GM12891 (cell line): ENCODE measurements at regions not wholly inside any gene's neighbourhood (a gene's known extent, or its start where the extent isn't known, plus 50 kb on each side); places are given as distances from the start of the nearest gene placed in this dataset.

Experiments
- POLR2A ChIP-seq: IDR thresholded peaks from 2 replicates; pipeline ENCODE4 v1.6.1; 2011; ENCODE audit warnings: low read depth, low read length, control low read depth
- TAF1 ChIP-seq: IDR thresholded peaks from 2 replicates; pipeline ENCODE4 v1.6.1; 2011; ENCODE audit warnings: low read depth, low read length, control low read depth

DNA sequence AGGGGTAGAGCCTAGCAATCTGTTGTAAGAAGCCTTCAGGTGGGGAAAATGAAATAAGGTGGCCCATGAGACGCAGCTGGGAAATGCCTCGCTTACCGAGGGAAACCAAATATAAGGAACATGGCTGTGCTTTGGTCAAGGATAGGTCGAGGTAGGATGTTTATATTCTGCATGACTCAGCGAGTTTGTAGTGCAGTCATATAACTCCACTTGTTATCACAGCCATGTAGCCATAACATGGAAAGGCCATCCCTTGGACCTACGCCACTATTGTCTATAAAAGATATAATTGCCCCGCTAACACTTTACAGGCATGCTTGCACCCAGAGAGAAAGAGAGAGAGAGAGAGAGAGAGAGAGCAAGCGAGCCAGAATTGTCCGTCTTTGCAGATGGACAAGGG, 80.9 kb upstream of the GLRA2 start:
- TF ChIP-seq TAF1 (no peak), POLR2A (no peak)
